HepG2 (cell line): ENCODE measurements at regions not wholly inside any gene's neighbourhood (a gene's known extent, or its start where the extent isn't known, plus 50 kb on each side); places are given as distances from the start of the nearest gene placed in this dataset.

Source experiments
- AFF4 ChIP-seq: sonication (generic); formaldehyde crosslinking; IDR thresholded peaks from 2 replicates; pipeline ENCODE4 v1.4.0; 2020; ENCODE audit warnings: missing genetic modification reagents
- CBX1 ChIP-seq: IDR thresholded peaks from one replicate; pipeline ENCODE4 v1.6.1; 2016; ENCODE audit warnings: antibody characterized with exemption, low read depth
- CTCF ChIP-seq: sonication (generic); formaldehyde crosslinking; IDR thresholded peaks from 2 replicates; pipeline ENCODE4 v1.5.0; 2020; ENCODE audit warnings: mild to moderate bottlenecking, missing genetic modification reagents, moderate library complexity
- EP300 ChIP-seq, 3 experiments: sonication (generic) in 1 of 3; formaldehyde crosslinking in 1 of 3; IDR thresholded peaks; 2 replicates each; pipeline versions ENCODE4 v1.5.1 to v1.6.1; 2011 to 2020; ENCODE audit warnings: low read depth in 2 of 3, low read length in 2 of 3, borderline replicate concordance in 1 of 3, improper control_type of control experiment in 1 of 3, mild to moderate bottlenecking in 1 of 3, missing genetic modification reagents in 1 of 3, moderate library complexity in 1 of 3
- FOXM1 ChIP-seq: sonication (generic); formaldehyde crosslinking; IDR thresholded peaks from 2 replicates; pipeline ENCODE4 v1.5.0; 2020; ENCODE audit warnings: missing genetic modification reagents
- MLX ChIP-seq: IDR thresholded peaks from 2 replicates; pipeline ENCODE4 v1.6.1; 2016
- TCF7L2 ChIP-seq: IDR thresholded peaks from 2 replicates; pipeline ENCODE4 v1.6.1; 2011; ENCODE audit warnings: mild to moderate bottlenecking, low read depth, low read length, moderate library complexity

GRCh38 chr14:48274826-48275225 is 599.4 kb upstream of the MDGA2 start:
- TF ChIP-seq TCF7L2 (no peak), EP300 (IDR thresholded peaks at IDR 0.05; ENCODE audit: low read depth in 2 of 2, low read length in 2 of 2) (no peak), EP300 (CRISPR knock-in tag; IDR thresholded peaks at IDR 0.05; ENCODE audit: borderline replicate concordance) (no peak), CBX1 (no peak), CTCF (CRISPR knock-in tag) (no peak), MLX (CRISPR knock-in tag) (no peak), AFF4 (CRISPR knock-in tag) (no peak), FOXM1 (no peak)
